IPS-20b (cell line): ENCODE measurements at regions not wholly inside any gene's neighbourhood (a gene's known extent, or its start where the extent isn't known, plus 50 kb on each side); places are given as distances from the start of the nearest gene placed in this dataset.
"Not testable (repeated sequence)": the region's sequence is repeated elsewhere in the genome, so short reads cannot be mapped to it uniquely, and the experiment has no call there.

Experiments
- H3K27ac ChIP-seq: one replicate; pipeline ENCODE4 v1.5.1; 2013; ENCODE audit warnings: low read length
- H3K27me3 ChIP-seq: 2 replicates; pipeline ENCODE4 v1.6.1; 2013; ENCODE audit warnings: mild to moderate bottlenecking, low read length, inconsistent platforms; ENCODE audit not compliant: insufficient read depth
- H3K36me3 ChIP-seq: 2 replicates; pipeline ENCODE4 v1.6.1; 2013; ENCODE audit warnings: low read depth, mild to moderate bottlenecking, inconsistent platforms, low read length, moderate library complexity; ENCODE audit not compliant: insufficient read depth
- H3K4me1 ChIP-seq: 2 replicates; pipeline ENCODE4 v1.6.1; 2013; ENCODE audit warnings: mild to moderate bottlenecking, control low read depth, inconsistent platforms, low read length, moderate library complexity; ENCODE audit not compliant: insufficient read depth
- H3K4me3 ChIP-seq: 2 replicates; pipeline ENCODE4 v1.5.1; 2013; ENCODE audit warnings: mild to moderate bottlenecking, low read length, inconsistent platforms
- H3K9ac ChIP-seq: 2 replicates; pipeline ENCODE4 v1.6.1; 2013; ENCODE audit warnings: low read depth, mild to moderate bottlenecking, inconsistent platforms, low read length, moderate library complexity
- H3K9me3 ChIP-seq: 2 replicates; pipeline ENCODE4 v1.6.1; 2013; ENCODE audit warnings: mild to moderate bottlenecking, low read depth, low read length, inconsistent platforms; ENCODE audit not compliant: insufficient read depth

DNA sequence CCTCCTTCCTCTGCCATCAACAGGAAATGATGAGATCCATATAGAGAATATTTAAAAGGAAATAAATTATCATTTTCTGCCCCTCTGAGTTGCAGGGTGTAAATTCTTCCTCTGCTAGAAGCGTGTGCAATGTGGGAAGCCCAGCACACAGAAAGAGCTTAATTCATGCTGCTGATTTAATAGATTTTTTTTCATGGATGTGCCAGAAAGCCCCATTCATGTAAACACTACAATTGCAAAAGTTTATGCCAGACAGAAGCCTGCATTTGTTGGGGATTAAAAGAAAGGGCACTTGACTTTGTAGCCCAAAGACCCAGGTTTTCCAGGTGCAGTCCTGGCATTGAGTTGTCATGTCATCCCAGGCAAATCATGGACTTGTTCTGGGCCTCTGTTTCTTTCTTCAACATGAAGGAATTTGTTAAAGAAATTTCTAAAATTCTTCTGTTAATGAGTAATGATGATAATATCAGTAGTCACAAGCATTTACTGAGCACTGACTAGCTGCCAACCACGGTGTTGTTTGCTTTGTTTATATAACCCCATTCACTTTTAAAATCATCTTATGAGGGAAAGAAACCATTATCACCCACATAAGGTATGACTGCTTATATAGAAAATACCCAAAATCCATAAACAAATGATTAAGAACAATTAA lies 341.7 kb downstream of the ANAPC1 start:
- H3K4me3 ChIP-seq, H3K27me3 ChIP-seq, H3K36me3 ChIP-seq, H3K27ac ChIP-seq, H3K4me1 ChIP-seq, H3K9ac ChIP-seq, H3K9me3 ChIP-seq: not testable (repeated sequence)

- H3K9ac ChIP-seq, H3K27ac ChIP-seq, H3K9me3 ChIP-seq, H3K4me3 ChIP-seq, H3K36me3 ChIP-seq, H3K27me3 ChIP-seq, H3K4me1 ChIP-seq: not testable (repeated sequence)
These were observed 340.0 kb downstream of the ANAPC1 start for GRCh38 chr2:111544006-111544405.

DNA sequence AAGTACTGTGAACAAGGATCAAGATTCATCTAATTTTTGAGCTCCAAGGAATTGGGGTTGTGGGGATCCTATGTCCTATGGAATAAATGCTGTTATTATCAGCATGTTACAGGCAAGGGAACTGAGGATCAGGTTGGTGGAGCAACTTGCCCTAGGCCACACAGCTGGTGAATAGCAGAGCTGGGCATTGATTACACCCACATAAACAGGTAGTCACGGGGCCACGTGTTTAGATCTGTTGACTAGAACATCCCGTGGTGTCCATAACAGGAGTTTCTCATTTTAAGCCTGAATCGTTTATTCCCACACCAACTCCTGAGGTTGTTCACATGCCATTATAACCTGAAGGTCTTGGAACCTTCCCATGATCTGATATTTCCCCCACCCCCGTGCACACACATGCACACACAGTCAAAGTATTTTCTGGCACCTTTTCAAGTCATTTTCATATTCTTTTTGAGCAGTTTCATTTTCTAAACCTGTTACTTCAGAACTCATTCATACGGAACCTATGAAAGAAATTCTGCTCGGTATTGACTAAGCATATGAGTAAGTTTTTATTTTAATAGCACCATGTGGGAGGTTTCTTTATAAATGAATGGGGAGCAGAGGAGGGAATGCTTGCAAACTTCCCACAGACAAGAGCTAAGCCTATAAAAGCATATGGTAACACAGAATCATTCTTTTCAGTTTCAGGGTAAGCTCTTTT lies 338.1 kb downstream of the ANAPC1 start:
- H3K9me3 ChIP-seq, H3K9ac ChIP-seq, H3K27me3 ChIP-seq, H3K4me3 ChIP-seq, H3K36me3 ChIP-seq, H3K27ac ChIP-seq, H3K4me1 ChIP-seq: not testable (repeated sequence)

DNA sequence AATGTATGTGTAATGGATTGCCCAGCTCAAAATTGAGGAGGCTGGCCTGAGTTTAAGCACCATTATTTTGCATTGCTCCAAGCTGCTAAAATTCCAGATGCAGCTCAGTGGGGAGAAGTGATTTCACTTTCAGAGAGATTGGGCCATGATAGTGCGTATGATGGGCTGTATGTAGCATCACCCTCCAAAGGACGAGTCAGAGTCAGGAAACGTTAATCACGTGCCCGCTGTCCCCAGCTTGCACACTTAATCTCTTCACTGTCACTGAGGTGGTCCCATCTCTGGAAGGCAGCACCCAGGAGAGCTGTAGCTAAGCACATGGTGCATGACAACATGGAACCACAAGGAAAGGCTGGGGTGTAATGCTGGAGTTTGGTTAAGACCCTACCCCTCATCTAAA lies 337.4 kb downstream of the ANAPC1 start:
- H3K36me3 ChIP-seq, H3K9me3 ChIP-seq, H3K27me3 ChIP-seq, H3K4me1 ChIP-seq, H3K4me3 ChIP-seq, H3K27ac ChIP-seq, H3K9ac ChIP-seq: not testable (repeated sequence)

- not testable (repeated sequence) for H3K4me1 ChIP-seq, H3K9me3 ChIP-seq, H3K4me3 ChIP-seq, H3K36me3 ChIP-seq, H3K27ac ChIP-seq, H3K9ac ChIP-seq, H3K27me3 ChIP-seq
These were observed 334.8 kb downstream of the ANAPC1 start for GRCh38 chr2:111549174-111549573.

GRCh38 chr2:111551428-111551827 lies 332.6 kb downstream of the ANAPC1 start:
- not testable (repeated sequence) for H3K4me3 ChIP-seq, H3K36me3 ChIP-seq, H3K4me1 ChIP-seq, H3K27ac ChIP-seq, H3K9me3 ChIP-seq, H3K27me3 ChIP-seq, H3K9ac ChIP-seq

DNA sequence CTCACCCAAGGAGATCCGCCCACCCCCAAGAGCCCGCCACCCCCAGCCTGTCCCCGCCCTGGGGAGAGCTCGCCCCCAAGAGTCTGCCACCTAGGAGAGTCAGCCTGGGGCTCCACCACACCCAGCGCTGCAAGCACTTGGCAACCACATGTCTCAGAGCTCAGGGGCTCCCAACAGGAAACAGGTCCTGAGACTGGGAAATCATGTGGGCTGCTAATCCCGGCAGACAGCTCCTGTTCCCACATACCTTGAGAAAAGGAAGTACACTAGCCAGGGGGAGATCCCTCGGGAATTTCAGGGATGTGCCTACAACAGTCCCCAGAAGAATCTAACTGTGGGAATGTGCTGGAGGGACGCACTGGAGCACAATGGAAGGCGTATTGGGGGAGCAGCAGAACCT lies 331.4 kb downstream of the ANAPC1 start:
- not testable (repeated sequence) for H3K9ac ChIP-seq, H3K27ac ChIP-seq, H3K36me3 ChIP-seq, H3K27me3 ChIP-seq, H3K4me1 ChIP-seq, H3K9me3 ChIP-seq, H3K4me3 ChIP-seq

GRCh38 chr2:111559301-111559700 lies 324.7 kb downstream of the ANAPC1 start:
- H3K9me3 ChIP-seq, H3K9ac ChIP-seq, H3K27ac ChIP-seq, H3K4me1 ChIP-seq, H3K36me3 ChIP-seq, H3K27me3 ChIP-seq, H3K4me3 ChIP-seq: not testable (repeated sequence)

DNA sequence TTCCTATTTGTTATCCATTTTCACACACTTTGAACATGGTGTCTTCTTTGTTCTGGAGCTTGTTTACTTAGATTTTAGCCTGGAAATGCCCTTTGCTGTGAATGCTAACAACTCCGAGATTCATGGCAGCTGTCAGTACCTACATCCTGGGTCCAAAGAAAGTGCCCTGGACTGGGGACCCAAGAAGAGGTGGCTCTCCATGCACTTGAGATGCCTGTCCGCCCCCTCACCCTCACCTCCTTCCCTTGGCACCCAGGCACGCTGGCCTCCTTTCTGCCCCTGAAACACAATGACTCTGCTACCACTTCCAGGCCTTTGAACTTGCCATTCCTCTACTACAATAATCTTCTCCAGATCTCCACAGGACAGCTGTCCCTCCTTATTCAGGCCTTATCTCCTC lies 324.2 kb downstream of the ANAPC1 start:
- H3K4me1 ChIP-seq, H3K27me3 ChIP-seq, H3K9ac ChIP-seq, H3K36me3 ChIP-seq, H3K27ac ChIP-seq, H3K4me3 ChIP-seq, H3K9me3 ChIP-seq: not testable (repeated sequence)

DNA sequence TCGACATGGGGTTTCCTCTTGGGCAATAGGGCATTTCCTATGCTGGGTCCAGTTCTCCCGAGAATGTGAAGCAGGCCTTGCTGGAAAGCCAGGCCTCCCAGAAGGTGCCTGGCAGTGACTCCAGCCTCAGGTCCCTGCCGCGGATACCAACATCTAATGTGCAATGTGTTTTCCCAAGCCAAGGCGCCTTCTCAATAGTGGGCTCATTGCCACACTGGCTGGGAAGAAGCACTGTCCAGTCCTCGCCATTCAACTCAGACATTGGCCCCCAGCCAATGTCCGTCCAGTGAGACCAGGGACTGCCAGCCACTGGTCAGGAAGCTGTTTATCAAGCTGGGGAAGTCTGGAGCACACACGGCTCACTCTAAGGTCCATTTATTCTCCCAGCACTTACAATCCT lies 317.9 kb downstream of the ANAPC1 start:
- not testable (repeated sequence) for H3K9ac ChIP-seq, H3K27ac ChIP-seq, H3K9me3 ChIP-seq, H3K4me1 ChIP-seq, H3K4me3 ChIP-seq, H3K27me3 ChIP-seq, H3K36me3 ChIP-seq

DNA sequence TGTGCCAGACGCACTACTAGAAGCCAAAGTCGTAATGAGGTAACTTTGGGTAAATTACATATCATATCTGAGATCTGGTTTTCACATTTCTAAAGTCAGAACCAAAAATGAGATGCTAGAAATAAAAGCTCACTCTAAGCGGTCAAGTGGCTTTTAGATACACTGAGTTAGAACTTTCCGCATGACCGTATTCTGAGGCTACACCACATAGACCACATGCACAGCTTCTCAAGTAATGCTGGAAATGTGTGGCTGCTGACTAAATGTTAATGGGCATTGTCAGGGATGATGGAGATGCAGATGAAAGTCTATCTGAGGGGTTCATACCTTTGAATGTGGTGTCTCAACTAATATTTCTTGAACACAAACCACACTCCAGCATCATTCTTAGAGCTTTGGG lies 316.8 kb downstream of the ANAPC1 start:
- H3K9me3 ChIP-seq, H3K36me3 ChIP-seq, H3K4me1 ChIP-seq, H3K27me3 ChIP-seq, H3K27ac ChIP-seq, H3K4me3 ChIP-seq, H3K9ac ChIP-seq: not testable (repeated sequence)

DNA sequence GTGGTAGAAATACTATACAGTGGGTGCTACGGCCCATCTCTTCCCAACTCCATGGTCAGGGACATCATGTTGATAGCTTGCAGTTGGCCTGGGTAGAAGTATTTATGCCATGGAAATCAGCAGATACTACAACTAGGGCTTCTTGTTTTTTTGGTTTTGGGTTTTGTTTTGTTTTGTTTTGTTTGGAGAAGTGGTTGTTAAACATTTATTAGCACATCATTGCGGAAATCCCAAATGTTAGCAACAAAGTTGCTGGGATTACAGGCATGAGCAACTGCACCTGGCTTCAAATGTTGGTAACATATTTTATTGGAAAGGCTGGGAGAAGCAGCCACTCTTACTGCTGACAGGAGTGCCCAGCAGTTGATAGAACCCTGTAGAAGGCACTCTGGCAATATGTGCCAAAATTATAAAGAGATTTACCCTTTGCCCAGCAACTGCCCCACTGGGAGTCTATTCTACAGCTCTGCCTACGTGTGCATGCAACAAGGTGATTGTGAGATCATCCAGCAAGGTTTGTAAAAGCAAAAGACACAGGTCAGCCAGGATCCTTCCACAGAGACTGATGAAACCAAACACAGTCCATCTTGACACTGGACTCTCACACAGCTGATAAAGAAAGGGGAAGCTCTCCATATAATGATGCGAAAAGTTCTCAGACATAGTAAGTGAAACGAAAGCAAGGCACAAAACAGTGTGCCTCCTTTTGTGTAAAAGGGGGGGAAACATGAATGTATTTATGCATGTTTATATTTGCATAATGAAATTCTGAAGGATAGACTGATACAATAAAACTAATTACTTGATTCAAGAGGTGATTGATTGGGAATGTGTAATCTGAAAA lies 314.4 kb downstream of the ANAPC1 start:
- not testable (repeated sequence) for H3K36me3 ChIP-seq, H3K4me1 ChIP-seq, H3K9ac ChIP-seq, H3K27me3 ChIP-seq, H3K9me3 ChIP-seq, H3K4me3 ChIP-seq, H3K27ac ChIP-seq
